HG03520 (cell line): ENCODE measurements at regions not wholly inside any gene's neighbourhood (a gene's known extent, or its start where the extent isn't known, plus 50 kb on each side); places are given as distances from the start of the nearest gene placed in this dataset.

Experiments
- ATAC-seq: cut with Tn5 transposase; IDR thresholded peaks from one replicate; pipeline ENCODE4 v1.9.1; 2021; ENCODE audit warnings: mild to moderate bottlenecking, moderate library complexity; ENCODE audit not compliant: unreplicated experiment

GRCh38 chr7:25545124-25546008 lies 317.1 kb upstream of the NPVF start:
- ATAC-seq = no peak

GRCh38 chr7:25546306-25546705 lies 318.0 kb upstream of the NPVF start:
- ATAC-seq = no peak

- ATAC-seq = no peak
Observed at GRCh38 chr7:25549271-25549921, 321.1 kb upstream of the NPVF start.

GRCh38 chr7:25550149-25550548 lies 321.9 kb upstream of the NPVF start:
- no peak for ATAC-seq

- ATAC-seq = no peak
Observed at GRCh38 chr7:25552998-25553397, 324.7 kb upstream of the NPVF start.

- no peak for ATAC-seq
Observed at GRCh38 chr7:25553580-25554291, 325.4 kb upstream of the NPVF start.

- ATAC-seq = no peak
Observed at GRCh38 chr7:25557379-25557917, 329.2 kb upstream of the NPVF start.

- no peak for ATAC-seq
Observed at GRCh38 chr7:25557930-25558329, 329.6 kb upstream of the NPVF start.

GRCh38 chr7:25558605-25559004 lies 330.3 kb upstream of the NPVF start:
- no peak for ATAC-seq

- no peak for ATAC-seq
Observed at GRCh38 chr7:25559581-25560367, 331.5 kb upstream of the NPVF start.

- no peak for ATAC-seq
Observed at GRCh38 chr7:25562673-25563182, 334.4 kb upstream of the NPVF start.

- no peak for ATAC-seq
Observed at GRCh38 chr7:25565002-25565401, 336.7 kb upstream of the NPVF start.

- ATAC-seq = no peak
Observed at GRCh38 chr7:25565949-25566348, 337.7 kb upstream of the NPVF start.

- ATAC-seq = no peak
Observed at GRCh38 chr7:25567430-25567829, 339.1 kb upstream of the NPVF start.

- ATAC-seq = no peak
Observed at GRCh38 chr7:25569765-25570164, 341.5 kb upstream of the NPVF start.

- ATAC-seq = no peak
Observed at GRCh38 chr7:25572423-25572822, 344.1 kb upstream of the NPVF start.

GRCh38 chr7:25574828-25575227 lies 346.5 kb upstream of the NPVF start:
- ATAC-seq = no peak

GRCh38 chr7:25575634-25576033 lies 347.3 kb upstream of the NPVF start:
- no peak for ATAC-seq

- ATAC-seq = no peak
Observed at GRCh38 chr7:25578991-25579777, 350.9 kb upstream of the NPVF start.

GRCh38 chr7:25579778-25580075 lies 351.4 kb upstream of the NPVF start:
- no peak for ATAC-seq
